GM18873 (cell line): ENCODE measurements at regions not wholly inside any gene's neighbourhood (a gene's known extent, or its start where the extent isn't known, plus 50 kb on each side); places are given as distances from the start of the nearest gene placed in this dataset.
"Not testable (repeated sequence)": the region's sequence is repeated elsewhere in the genome, so short reads cannot be mapped to it uniquely, and the experiment has no call there.

Source experiments
- ATAC-seq: cut with Tn5 transposase; IDR thresholded peaks from one replicate; pipeline ENCODE4 v1.9.1; 2021; ENCODE audit warnings: mild to moderate bottlenecking, moderate library complexity, moderate number of reproducible peaks; ENCODE audit not compliant: unreplicated experiment, low FRiP score

- no peak for ATAC-seq
Measured at GRCh38 chr22:48781868-48782267, 1045.8 kb downstream of the BRD1 start.

- ATAC-seq: no peak
Measured at GRCh38 chr22:48781391-48781790, 1046.3 kb downstream of the BRD1 start.

- ATAC-seq: no peak
Measured at GRCh38 chr22:48780597-48781277, 1046.9 kb downstream of the BRD1 start.

GRCh38 chr22:48779661-48780596 lies 1047.7 kb downstream of the BRD1 start:
- ATAC-seq: no peak

- ATAC-seq: no peak
Measured at GRCh38 chr22:48779211-48779643, 1048.4 kb downstream of the BRD1 start.

- no peak for ATAC-seq
Measured at GRCh38 chr22:48778308-48779195, 1049.1 kb downstream of the BRD1 start.

GRCh38 chr22:48772286-48772907 lies 1055.3 kb downstream of the BRD1 start:
- ATAC-seq: no peak

- no peak for ATAC-seq
Measured at GRCh38 chr22:48765595-48765994, 1062.1 kb downstream of the BRD1 start.

GRCh38 chr22:48761546-48761945 lies 1066.1 kb downstream of the BRD1 start:
- no peak for ATAC-seq

- no peak for ATAC-seq
Measured at GRCh38 chr22:48760481-48761390, 1066.9 kb downstream of the BRD1 start.

- no peak for ATAC-seq
Measured at GRCh38 chr22:48758881-48759875, 1068.5 kb downstream of the BRD1 start.

- no peak for ATAC-seq
Measured at GRCh38 chr22:48757985-48758561, 1069.6 kb downstream of the BRD1 start.

GRCh38 chr22:48757581-48757980 lies 1070.1 kb downstream of the BRD1 start:
- ATAC-seq: no peak

- ATAC-seq: not testable (repeated sequence)
Measured at GRCh38 chr22:48757135-48757534, 1070.5 kb downstream of the BRD1 start.

GRCh38 chr22:48756146-48757111 lies 1071.2 kb downstream of the BRD1 start:
- ATAC-seq: no peak
